H7 (cell line): ENCODE measurements at regions not wholly inside any gene's neighbourhood (a gene's known extent, or its start where the extent isn't known, plus 50 kb on each side); places are given as distances from the start of the nearest gene placed in this dataset.

ENCODE experiments used
- DNase-seq: peaks from one replicate; pipeline ENCODE4 v3.0.0; 2012
- H3K27me3 ChIP-seq: 2 replicates; pipeline ENCODE4 v1.6.0; 2011; ENCODE audit warnings: mild to moderate bottlenecking, low read length; ENCODE audit not compliant: control insufficient read depth, insufficient read depth
- H3K36me3 ChIP-seq: replicated peaks from 2 replicates; pipeline ENCODE4 v1.5.1; 2011; ENCODE audit warnings: low read length; ENCODE audit not compliant: control insufficient read depth, insufficient read depth
- H3K4me3 ChIP-seq: 2 replicates; pipeline ENCODE4 v1.5.1; 2011; ENCODE audit warnings: low read depth, mild to moderate bottlenecking, control low read depth, low read length, moderate library complexity; ENCODE audit not compliant: insufficient read depth

DNA sequence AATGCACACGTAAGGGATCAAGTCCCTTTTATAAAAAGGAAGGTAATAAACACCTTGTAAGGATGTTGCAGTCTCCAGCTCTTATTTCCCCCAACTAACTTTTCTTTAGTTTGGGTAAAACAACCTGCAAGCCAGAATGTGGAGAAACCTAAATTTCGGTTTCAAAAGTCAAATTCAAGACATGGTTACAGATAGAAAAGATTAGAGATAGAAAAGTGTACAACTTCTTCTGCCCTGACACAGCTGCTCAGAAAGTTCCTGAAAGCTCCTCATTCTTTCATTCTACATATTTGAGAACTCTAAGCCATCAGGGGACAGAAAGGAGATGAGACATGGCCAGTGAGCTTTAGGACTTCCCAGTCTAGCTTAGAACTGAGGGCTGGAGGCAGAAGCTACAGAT, 574.9 kb downstream of the DIPK2A start:
- no peaks in the 10 kb centered on the region for H3K27me3 ChIP-seq
- no peak for DNase-seq
- no peaks in the 10 kb centered on the region for H3K36me3 ChIP-seq
- H3K4me3 ChIP-seq: no peak overlapping the region

- Histone ChIP-seq H3K36me3 (no peaks in the 10 kb centered on the region), H3K4me3 (no peak overlapping the region), H3K27me3 (no peaks in the 10 kb centered on the region)
- DNase-seq: no peak
Observed at GRCh38 chr3:144548346-144548745, 576.7 kb downstream of the DIPK2A start.

DNA sequence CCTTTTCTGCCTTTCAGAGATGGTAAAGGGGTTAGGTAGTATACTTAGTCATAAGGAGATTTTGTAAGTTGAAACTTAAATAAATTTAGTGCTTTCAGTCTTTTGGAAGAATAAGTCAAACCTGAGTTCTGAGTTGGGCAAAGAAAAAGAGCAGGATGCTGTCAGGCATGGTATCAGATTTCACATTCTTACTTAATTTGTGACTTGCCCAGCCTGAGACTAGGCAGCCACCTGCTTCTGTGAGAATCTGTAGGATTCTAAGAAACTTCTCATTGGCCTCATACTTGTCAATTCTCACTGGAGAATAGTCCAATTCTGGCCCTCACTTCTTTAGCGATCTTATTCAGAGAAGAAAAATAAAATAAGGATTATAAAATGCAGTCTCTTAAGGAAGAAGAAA, 577.5 kb downstream of the DIPK2A start:
- Histone ChIP-seq H3K4me3 (no peak overlapping the region), H3K27me3 (no peaks in the 10 kb centered on the region), H3K36me3 (no peaks in the 10 kb centered on the region)
- DNase-seq: no peak

DNA sequence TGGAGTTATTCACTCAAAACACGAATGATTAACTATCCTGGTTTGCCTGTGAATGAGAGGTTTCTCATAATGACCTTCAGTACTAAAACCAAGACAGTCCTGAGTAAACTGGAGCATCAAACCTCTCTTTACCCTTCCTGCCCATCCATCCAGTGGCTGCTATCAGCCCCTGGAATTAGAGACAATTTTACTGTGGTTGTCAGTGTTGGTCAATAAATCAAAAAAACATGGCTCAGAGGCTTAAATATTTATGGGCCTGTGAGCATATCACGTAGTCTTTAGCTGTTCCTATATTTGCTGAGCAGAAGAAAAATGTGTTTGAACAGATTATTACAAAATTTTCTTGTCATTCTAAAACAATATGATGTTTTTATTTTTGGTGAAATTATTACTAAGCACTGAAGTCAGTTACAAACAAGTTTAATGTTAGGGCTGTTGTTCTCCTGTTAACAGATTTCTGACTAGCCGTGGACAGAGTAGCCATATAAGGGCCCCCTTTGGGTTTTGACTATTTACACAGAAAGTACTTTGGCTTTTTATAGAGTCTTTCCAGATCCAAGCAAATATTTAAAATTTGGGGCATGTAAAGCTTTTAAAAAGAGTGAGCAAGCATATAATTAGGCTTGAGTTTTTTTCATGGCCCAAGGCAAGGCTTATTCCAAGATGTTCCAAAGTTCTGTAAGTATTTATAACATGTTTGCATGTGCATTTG, 580.9 kb downstream of the DIPK2A start:
- no peaks in the 10 kb centered on the region for H3K27me3 ChIP-seq
- no peaks in the 10 kb centered on the region for H3K36me3 ChIP-seq
- H3K4me3 ChIP-seq: no peak overlapping the region
- DNase-seq: no peak

GRCh38 chr3:144553301-144553700, 581.7 kb downstream of the DIPK2A start:
- no peak for DNase-seq
- Histone ChIP-seq H3K36me3 (no peaks in the 10 kb centered on the region), H3K27me3 (no peaks in the 10 kb centered on the region), H3K4me3 (no peak overlapping the region)

- Histone ChIP-seq H3K4me3 (no peak overlapping the region), H3K36me3 (no peaks in the 10 kb centered on the region), H3K27me3 (no peaks in the 10 kb centered on the region)
- DNase-seq: no peak
Observed at GRCh38 chr3:144554889-144555288, 583.3 kb downstream of the DIPK2A start.

DNA sequence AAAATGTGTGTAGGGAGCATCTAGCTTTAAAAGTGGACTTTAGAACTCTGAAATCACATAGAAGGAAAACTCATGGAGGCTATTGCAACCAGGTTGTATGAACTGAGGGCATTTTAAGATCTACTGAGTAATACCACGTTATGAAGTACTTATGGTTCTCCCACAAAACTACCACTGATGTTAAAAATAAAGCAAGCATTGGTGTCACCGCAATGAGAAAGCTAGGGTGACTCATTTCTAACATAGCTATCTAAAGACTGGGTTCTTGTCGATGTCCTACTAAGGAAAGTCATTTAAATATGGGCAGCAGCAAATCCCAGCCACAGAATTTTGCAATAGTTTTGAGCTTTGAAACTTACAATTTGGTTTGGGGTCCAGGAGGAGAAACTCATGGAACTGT, 584.8 kb downstream of the DIPK2A start:
- Histone ChIP-seq H3K27me3 (no peaks in the 10 kb centered on the region), H3K4me3 (no peak overlapping the region), H3K36me3 (no peaks in the 10 kb centered on the region)
- DNase-seq: no peak

DNA sequence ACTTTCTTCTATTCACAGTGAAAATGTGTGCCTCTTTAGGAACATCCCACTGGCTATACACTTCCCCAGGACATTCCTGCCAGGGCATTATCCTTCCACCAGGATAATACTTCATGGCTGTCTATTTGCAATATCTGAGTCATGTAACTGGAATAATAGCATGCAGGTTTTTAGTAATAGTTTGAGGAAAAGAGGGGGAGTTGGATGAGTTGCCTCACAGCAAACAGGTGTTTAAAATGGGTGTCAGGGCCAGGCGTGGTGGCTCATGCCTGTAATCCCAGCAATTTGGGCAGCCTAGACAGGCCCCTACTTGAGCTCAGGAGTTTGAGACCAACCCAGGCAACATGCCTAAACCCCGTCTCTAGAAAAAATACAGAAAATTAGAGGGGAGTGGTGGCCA, 585.9 kb downstream of the DIPK2A start:
- no peak for DNase-seq
- Histone ChIP-seq H3K36me3 (no peaks in the 10 kb centered on the region), H3K4me3 (no peak overlapping the region), H3K27me3 (no peaks in the 10 kb centered on the region)

DNA sequence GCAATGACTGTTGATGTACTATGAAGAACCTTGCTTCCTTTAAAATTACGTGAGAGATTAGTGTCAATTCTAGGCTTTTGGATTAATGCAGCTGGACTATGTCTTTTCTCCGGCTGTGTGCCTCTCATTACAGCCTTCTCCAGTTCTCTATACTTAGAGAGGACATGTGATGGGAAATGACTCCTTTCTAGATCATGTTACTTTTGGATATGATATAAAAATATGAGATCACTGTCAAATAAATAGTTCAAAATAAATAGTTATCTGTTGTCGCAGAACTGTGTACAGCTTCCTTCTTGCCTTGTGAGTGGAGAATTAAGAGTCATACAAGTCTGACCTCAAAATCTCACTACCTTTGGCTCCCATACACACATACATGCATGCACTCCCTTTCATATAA, 592.4 kb downstream of the DIPK2A start:
- Histone ChIP-seq H3K36me3 (no peaks in the 10 kb centered on the region), H3K4me3 (no peak overlapping the region), H3K27me3 (no peaks in the 10 kb centered on the region)
- DNase-seq: no peak

DNA sequence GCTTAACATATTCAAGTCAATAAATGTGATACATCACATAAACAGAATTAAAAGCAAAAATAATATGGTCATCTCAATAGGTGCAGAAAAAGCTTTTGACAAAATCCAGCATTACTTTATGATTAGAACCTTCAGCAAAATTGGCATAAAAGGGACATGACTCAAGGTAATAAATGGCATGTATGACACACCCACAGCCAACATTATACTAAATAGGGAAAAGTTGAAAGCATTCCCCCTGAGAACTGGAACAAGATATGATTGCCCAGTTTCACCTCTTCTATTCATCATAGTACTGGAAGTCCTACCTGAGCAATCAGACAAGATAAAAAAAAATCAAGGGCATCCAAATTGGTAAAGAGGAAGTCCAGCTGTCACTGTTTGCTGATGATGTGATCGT, 594.7 kb downstream of the DIPK2A start:
- DNase-seq: no peak
- H3K4me3 ChIP-seq: no peak overlapping the region
- H3K27me3 ChIP-seq: no peaks in the 10 kb centered on the region
- H3K36me3 ChIP-seq: no peaks in the 10 kb centered on the region

- no peak overlapping the region for H3K4me3 ChIP-seq
- H3K27me3 ChIP-seq: no peaks in the 10 kb centered on the region
- no peak for DNase-seq
- H3K36me3 ChIP-seq: no peaks in the 10 kb centered on the region
Observed at GRCh38 chr3:144569651-144570050, 598.0 kb downstream of the DIPK2A start.

- no peak for DNase-seq
- Histone ChIP-seq H3K4me3 (no peak overlapping the region), H3K36me3 (no peaks in the 10 kb centered on the region), H3K27me3 (no peaks in the 10 kb centered on the region)
Observed at GRCh38 chr3:144583871-144584270, 612.2 kb downstream of the DIPK2A start.

DNA sequence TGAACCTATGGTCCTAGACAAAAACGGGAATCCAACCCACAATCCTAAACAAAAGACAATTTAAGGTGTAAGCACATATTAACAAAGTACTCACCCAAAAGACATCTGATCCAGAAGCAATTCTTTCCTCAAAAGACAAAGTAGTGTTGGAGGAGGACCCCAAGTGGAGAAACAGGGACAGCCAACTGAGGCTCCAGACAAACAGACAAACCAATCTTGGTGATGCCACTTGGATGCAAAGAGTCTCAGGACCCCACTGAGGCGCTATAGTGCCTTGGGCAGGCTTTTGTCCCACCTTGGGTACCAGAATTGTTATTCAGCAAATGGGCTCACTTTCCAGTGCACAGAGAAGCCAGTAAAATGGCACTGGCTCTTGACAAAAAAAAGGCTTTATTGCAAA, 613.8 kb downstream of the DIPK2A start:
- Histone ChIP-seq H3K27me3 (no peaks in the 10 kb centered on the region), H3K4me3 (no peak overlapping the region)
- DNase-seq: no peak

GRCh38 chr3:144585953-144586352, 614.3 kb downstream of the DIPK2A start:
- no peak for DNase-seq
- Histone ChIP-seq H3K36me3 (no peaks in the 10 kb centered on the region), H3K27me3 (no peaks in the 10 kb centered on the region), H3K4me3 (no peak overlapping the region)

More for the DNA sequence above, 613.8 kb downstream of the DIPK2A start:
- no peaks in the 10 kb centered on the region for H3K36me3 ChIP-seq

- no peaks in the 10 kb centered on the region for H3K36me3 ChIP-seq
- no peak overlapping the region for H3K4me3 ChIP-seq
- no peaks in the 10 kb centered on the region for H3K27me3 ChIP-seq
- DNase-seq: no peak
Observed at GRCh38 chr3:144586382-144586781, 614.8 kb downstream of the DIPK2A start.

DNA sequence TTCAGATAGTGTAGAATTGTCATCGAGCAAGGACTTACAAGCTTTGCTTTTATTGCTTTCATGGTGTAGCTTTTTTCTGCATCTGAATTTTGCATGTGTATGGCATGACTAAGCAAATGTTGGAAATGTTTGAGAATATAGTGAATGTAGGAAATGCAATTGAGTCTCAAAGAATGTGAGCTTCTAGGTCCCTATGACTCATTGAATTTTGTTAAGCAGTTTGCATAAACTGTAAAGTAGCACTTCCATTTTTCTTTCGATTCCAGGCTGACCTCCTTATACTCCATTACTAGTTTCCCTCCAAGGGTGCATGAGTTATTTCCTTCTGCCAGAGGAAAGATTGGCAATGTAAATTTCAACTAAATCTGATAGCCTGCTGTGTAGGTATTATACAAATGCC, 619.2 kb downstream of the DIPK2A start:
- Histone ChIP-seq H3K27me3 (no peaks in the 10 kb centered on the region), H3K36me3 (no peaks in the 10 kb centered on the region), H3K4me3 (no peak overlapping the region)
- DNase-seq: no peak
